ENCODE measurements at regions not wholly inside any gene's neighbourhood (a gene's known extent, or its start where the extent isn't known, plus 50 kb on each side); places are given as distances from the start of the nearest gene placed in this dataset.

DNA sequence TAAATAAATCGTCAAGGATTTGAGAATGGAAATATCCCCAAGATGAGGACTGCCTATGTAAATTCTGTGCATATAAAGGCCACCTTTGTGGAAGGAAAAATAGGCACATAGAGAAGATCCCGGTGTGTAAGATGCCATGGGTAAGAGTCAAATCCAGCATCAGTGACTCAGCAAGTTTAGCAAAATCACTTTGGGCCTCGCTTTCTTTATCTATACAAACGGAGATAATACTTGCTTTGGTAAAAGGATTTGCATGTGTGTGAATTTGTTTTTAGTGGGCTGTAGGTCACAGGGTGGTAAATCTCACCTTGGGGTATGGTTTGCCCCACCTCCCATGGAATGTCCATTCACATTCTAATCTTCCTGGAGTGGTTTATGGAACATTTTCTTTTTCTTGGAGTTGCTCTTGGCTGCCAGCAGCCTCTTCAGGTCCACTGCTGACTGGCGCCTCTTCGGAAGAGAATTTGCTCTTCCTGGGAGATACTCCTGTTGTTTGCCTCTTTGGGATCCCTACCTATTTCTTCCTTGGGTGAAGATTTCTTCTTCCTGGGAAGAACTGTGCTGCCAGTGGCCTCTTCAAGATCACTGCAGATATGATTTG, 587.6 kb downstream of the CDH11 start:
- Histone ChIP-seq H3K9ac (ENCODE audit: low read length) (no peak overlapping the region), H3K9me3 (replicated peaks; ENCODE audit: insufficient read depth, low read length) (no peaks in the 10 kb centered on the region), H3K27ac (ENCODE audit: low read length) (no peak overlapping the region), H3F3A (ENCODE audit: insufficient read depth, low read length) (no peaks in the 10 kb centered on the region), H3K4me1 (ENCODE audit: low read length) (no peaks in the 10 kb centered on the region), H3K79me2 (ENCODE audit: low read length) (no peaks in the 10 kb centered on the region), H3K4me3 (ENCODE audit: low read length) (no peak overlapping the region), H3K36me3 (replicated peaks; ENCODE audit: insufficient read depth, low read length) (no peaks in the 10 kb centered on the region), H3K9me2 (replicated peaks; ENCODE audit: insufficient read depth, low read length) (no peaks in the 10 kb centered on the region), H4K20me1 (ENCODE audit: insufficient read depth, low read length) (no peaks in the 10 kb centered on the region), H3K4me2 (ENCODE audit: low read depth, low read length) (no peak overlapping the region), H3K27me3 (replicated peaks; ENCODE audit: insufficient read depth, low read length) (no peaks in the 10 kb centered on the region), H2AFZ (ENCODE audit: low read length) (no peak overlapping the region)
- no peak for TF ChIP-seq EZH2 (optimal IDR thresholded peaks at IDR 0.05; ENCODE audit: low read depth, low read length)
- TF ChIP-seq, protein P1, sequence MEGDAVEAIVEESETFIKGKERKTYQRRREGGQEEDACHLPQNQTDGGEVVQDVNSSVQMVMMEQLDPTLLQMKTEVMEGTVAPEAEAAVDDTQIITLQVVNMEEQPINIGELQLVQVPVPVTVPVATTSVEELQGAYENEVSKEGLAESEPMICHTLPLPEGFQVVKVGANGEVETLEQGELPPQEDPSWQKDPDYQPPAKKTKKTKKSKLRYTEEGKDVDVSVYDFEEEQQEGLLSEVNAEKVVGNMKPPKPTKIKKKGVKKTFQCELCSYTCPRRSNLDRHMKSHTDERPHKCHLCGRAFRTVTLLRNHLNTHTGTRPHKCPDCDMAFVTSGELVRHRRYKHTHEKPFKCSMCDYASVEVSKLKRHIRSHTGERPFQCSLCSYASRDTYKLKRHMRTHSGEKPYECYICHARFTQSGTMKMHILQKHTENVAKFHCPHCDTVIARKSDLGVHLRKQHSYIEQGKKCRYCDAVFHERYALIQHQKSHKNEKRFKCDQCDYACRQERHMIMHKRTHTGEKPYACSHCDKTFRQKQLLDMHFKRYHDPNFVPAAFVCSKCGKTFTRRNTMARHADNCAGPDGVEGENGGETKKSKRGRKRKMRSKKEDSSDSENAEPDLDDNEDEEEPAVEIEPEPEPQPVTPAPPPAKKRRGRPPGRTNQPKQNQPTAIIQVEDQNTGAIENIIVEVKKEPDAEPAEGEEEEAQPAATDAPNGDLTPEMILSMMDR (IDR thresholded peaks at IDR 0.05; ENCODE audit: low read length): no peak
- TF ChIP-seq EZH2phosphoT487 (IDR thresholded peaks at IDR 0.05; ENCODE audit: low read length): no peak
- no peak for DNase-seq

DNA sequence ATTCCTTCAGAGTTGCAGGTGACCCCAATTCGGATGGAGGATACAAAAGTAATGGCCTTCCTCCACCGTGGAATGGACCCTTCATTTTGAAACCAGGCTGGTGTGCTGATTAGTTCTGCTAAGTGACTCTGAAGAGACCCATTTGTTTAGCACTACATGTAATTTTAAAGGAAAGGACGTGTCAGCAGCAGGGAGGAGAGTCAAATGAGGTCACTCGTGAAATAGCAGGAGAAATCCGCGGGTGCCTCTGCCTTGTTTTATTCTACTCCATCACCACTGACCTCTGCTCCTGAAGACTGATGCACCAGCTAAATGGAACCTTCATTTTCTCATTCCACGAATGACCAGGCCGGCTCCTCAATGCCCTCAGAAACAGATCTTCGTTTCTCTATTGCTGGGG, 589.2 kb downstream of the CDH11 start:
- H4K20me1 ChIP-seq (ENCODE audit: insufficient read depth, low read length): no peaks in the 10 kb centered on the region
- H3K9me2 ChIP-seq (replicated peaks; ENCODE audit: insufficient read depth, low read length): no peaks in the 10 kb centered on the region
- H3K79me2 ChIP-seq (ENCODE audit: low read length): no peaks in the 10 kb centered on the region
- no peak overlapping the region for H3K4me3 ChIP-seq (ENCODE audit: low read length)
- no peaks in the 10 kb centered on the region for H3F3A ChIP-seq (ENCODE audit: insufficient read depth, low read length)
- H3K36me3 ChIP-seq (replicated peaks; ENCODE audit: insufficient read depth, low read length): no peaks in the 10 kb centered on the region
- H3K9me3 ChIP-seq (replicated peaks; ENCODE audit: insufficient read depth, low read length): no peaks in the 10 kb centered on the region
- no peak for TF ChIP-seq EZH2 (optimal IDR thresholded peaks at IDR 0.05; ENCODE audit: low read depth, low read length)
- TF ChIP-seq EZH2phosphoT487 (IDR thresholded peaks at IDR 0.05; ENCODE audit: low read length): no peak
- TF ChIP-seq, protein P1 (IDR thresholded peaks at IDR 0.05; ENCODE audit: low read length): no peak
- no peak for DNase-seq
- no peaks in the 10 kb centered on the region for H3K4me1 ChIP-seq (ENCODE audit: low read length)
- no peaks in the 10 kb centered on the region for H3K27me3 ChIP-seq (replicated peaks; ENCODE audit: insufficient read depth, low read length)
- no peak overlapping the region for H3K9ac ChIP-seq (ENCODE audit: low read length)
- H3K4me2 ChIP-seq (ENCODE audit: low read depth, low read length): no peak overlapping the region
- no peak overlapping the region for H3K27ac ChIP-seq (ENCODE audit: low read length)
- no peak overlapping the region for H2AFZ ChIP-seq (ENCODE audit: low read length)

DNA sequence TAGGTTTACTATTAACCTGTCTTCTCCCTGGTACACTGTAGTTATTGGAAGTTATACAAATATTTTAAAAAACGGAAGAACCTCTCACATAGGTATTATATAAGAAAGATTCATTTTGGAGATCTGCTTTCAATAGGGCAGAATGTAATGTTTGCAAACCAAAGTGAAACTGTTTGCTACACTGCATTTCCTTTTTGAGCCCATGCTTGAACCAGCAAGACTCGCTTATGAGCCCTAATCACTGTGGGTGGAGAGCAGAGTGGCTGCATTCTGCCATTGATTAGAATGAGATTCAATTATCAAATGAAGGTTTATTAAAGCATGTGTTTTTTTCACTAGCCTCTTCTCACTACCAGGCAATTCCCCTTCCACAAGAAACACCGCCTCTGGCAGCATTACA, 589.7 kb downstream of the CDH11 start:
- Histone ChIP-seq H3K36me3 (replicated peaks; ENCODE audit: insufficient read depth, low read length) (no peaks in the 10 kb centered on the region), H3K4me3 (ENCODE audit: low read length) (no peak overlapping the region), H3K4me1 (ENCODE audit: low read length) (no peaks in the 10 kb centered on the region), H4K20me1 (ENCODE audit: insufficient read depth, low read length) (no peaks in the 10 kb centered on the region), H3K27ac (ENCODE audit: low read length) (no peak overlapping the region), H3K27me3 (replicated peaks; ENCODE audit: insufficient read depth, low read length) (no peaks in the 10 kb centered on the region), H3K79me2 (ENCODE audit: low read length) (no peaks in the 10 kb centered on the region), H3K9me2 (replicated peaks; ENCODE audit: insufficient read depth, low read length) (no peaks in the 10 kb centered on the region), H3K9me3 (replicated peaks; ENCODE audit: insufficient read depth, low read length) (no peaks in the 10 kb centered on the region), H2AFZ (ENCODE audit: low read length) (no peak overlapping the region), H3F3A (ENCODE audit: insufficient read depth, low read length) (no peaks in the 10 kb centered on the region), H3K9ac (ENCODE audit: low read length) (no peak overlapping the region), H3K4me2 (ENCODE audit: low read depth, low read length) (no peak overlapping the region)
- TF ChIP-seq, protein P1 (IDR thresholded peaks at IDR 0.05; ENCODE audit: low read length): no peak
- no peak for TF ChIP-seq EZH2phosphoT487 (IDR thresholded peaks at IDR 0.05; ENCODE audit: low read length)
- DNase-seq: peak; percentile 14
